Stimulated activated naive CD8-positive, alpha-beta T cell treated with anti-CD3 and anti-CD28 coated beads, Interleukin-15, amount 100 ng/mL, for 72 hours (primary cell): ENCODE measurements at regions not wholly inside any gene's neighbourhood (a gene's known extent, or its start where the extent isn't known, plus 50 kb on each side); places are given as distances from the start of the nearest gene placed in this dataset.

ENCODE experiments used
- ATAC-seq: fragments of 150-1000 bp; cut with Tn5 transposase; 2 replicates; pipeline ENCODE4 v1.10.0; 2021; ENCODE audit warnings: mild to moderate bottlenecking, moderate library complexity
- DNase-seq, 2 donors: peaks; one replicate each; pipeline ENCODE4 v3.0.0; 2021 to 2022
- H3K27ac Mint-ChIP-seq, 2 donors: one replicate each; pipeline ENCODE4 v1.8.0; 2022; ENCODE audit warnings: mild to moderate bottlenecking in 2 of 2, mixed read lengths in 2 of 2, moderate library complexity in 2 of 2
- H3K27me3 Mint-ChIP-seq: one replicate; pipeline ENCODE4 v1.8.0; 2022; ENCODE audit warnings: mixed read lengths
- H3K4me1 Mint-ChIP-seq: one replicate; pipeline ENCODE4 v1.8.0; 2022; ENCODE audit warnings: mild to moderate bottlenecking, mixed read lengths
- H3K4me3 Mint-ChIP-seq, 2 donors: one replicate each; pipeline ENCODE4 v1.8.0; 2022; ENCODE audit warnings: mild to moderate bottlenecking in 2 of 2, mixed read lengths in 2 of 2, moderate library complexity in 1 of 2
- H3K9me3 Mint-ChIP-seq, 2 donors: one replicate each; pipeline ENCODE4 v1.8.0; 2022; ENCODE audit warnings: mixed read lengths in 2 of 2

GRCh38 chr13:22148187-22148586 lies 477.3 kb downstream of the FGF9 start:
- Mint-ChIP-seq H3K4me1 (peaks cover 12% of the 10 kb centered on the region), H3K27ac (no peak overlapping the region), H3K9me3 (peaks cover 10 to 18% of the 10 kb centered on the region in 2 donors)

GRCh38 chr13:22152751-22153150 lies 481.9 kb downstream of the FGF9 start:
- H3K27ac Mint-ChIP-seq: no peak overlapping the region
- no peaks in the 10 kb centered on the region for H3K27me3 Mint-ChIP-seq
- H3K9me3 Mint-ChIP-seq: peaks cover 5 to 18% of the 10 kb centered on the region in 2 donors
- H3K4me1 Mint-ChIP-seq: peaks cover 18% of the 10 kb centered on the region
- no peak for DNase-seq
- no peak for ATAC-seq
- H3K4me3 Mint-ChIP-seq: no peak overlapping the region

More at GRCh38 chr13:22148187-22148586, 477.3 kb downstream of the FGF9 start:
- ATAC-seq (no peak), DNase-seq (no peak)
- no peak overlapping the region for H3K4me3 Mint-ChIP-seq
- no peaks in the 10 kb centered on the region for H3K27me3 Mint-ChIP-seq

- Mint-ChIP-seq H3K4me3 (no peak overlapping the region), H3K4me1 (peaks cover 15% of the 10 kb centered on the region), H3K27me3 (no peaks in the 10 kb centered on the region), H3K27ac (no peak overlapping the region), H3K9me3 (peaks cover 0 to 8% of the 10 kb centered on the region in 2 donors)
- ATAC-seq: no peak
- no peak for DNase-seq
Measured at GRCh38 chr13:22154041-22154440, 483.2 kb downstream of the FGF9 start.

- peak; percentile 90 for ATAC-seq
- DNase-seq: no peak
- Mint-ChIP-seq H3K4me1 (peaks cover 59% of the 10 kb centered on the region), H3K27ac (no peak overlapping the region), H3K9me3 (no peaks in the 10 kb centered on the region), H3K27me3 (no peaks in the 10 kb centered on the region), H3K4me3 (peak overlapping the region in 1 of 2 donors; percentile 14)
Measured at GRCh38 chr13:22161871-22162270, 491.0 kb downstream of the FGF9 start.

- Mint-ChIP-seq H3K4me3 (peak overlapping the region; percentile 57 to 62), H3K9me3 (no peaks in the 10 kb centered on the region), H3K4me1 (peaks cover 49% of the 10 kb centered on the region), H3K27ac (no peak overlapping the region), H3K27me3 (no peaks in the 10 kb centered on the region)
- DNase-seq: no peak
- peak; percentile 76 for ATAC-seq
Measured at GRCh38 chr13:22162889-22163288, 492.0 kb downstream of the FGF9 start.

GRCh38 chr13:22168437-22169190 lies 497.7 kb downstream of the FGF9 start:
- ATAC-seq (no peak), DNase-seq (no peak)
- Mint-ChIP-seq H3K4me1 (peaks cover 16% of the 10 kb centered on the region), H3K4me3 (no peak overlapping the region), H3K27me3 (no peaks in the 10 kb centered on the region), H3K9me3 (no peaks in the 10 kb centered on the region), H3K27ac (no peak overlapping the region)

- Mint-ChIP-seq H3K4me1 (peaks cover 11% of the 10 kb centered on the region), H3K9me3 (no peaks in the 10 kb centered on the region), H3K27me3 (no peaks in the 10 kb centered on the region), H3K27ac (no peak overlapping the region), H3K4me3 (no peak overlapping the region)
- ATAC-seq (no peak), DNase-seq (no peak)
Measured at GRCh38 chr13:22169473-22169872, 498.6 kb downstream of the FGF9 start.

- no peak overlapping the region for H3K27ac Mint-ChIP-seq
- H3K9me3 Mint-ChIP-seq: peaks cover 8 to 14% of the 10 kb centered on the region in 2 donors
- no peak overlapping the region for H3K4me3 Mint-ChIP-seq
- no peak for ATAC-seq
- H3K4me1 Mint-ChIP-seq: peaks cover 6% of the 10 kb centered on the region
- no peak for DNase-seq
- H3K27me3 Mint-ChIP-seq: no peaks in the 10 kb centered on the region
Measured at GRCh38 chr13:22173610-22174009, 502.7 kb downstream of the FGF9 start.

GRCh38 chr13:22175241-22175640 lies 504.4 kb downstream of the FGF9 start:
- Mint-ChIP-seq H3K27ac (no peak overlapping the region), H3K4me3 (no peak overlapping the region), H3K27me3 (no peaks in the 10 kb centered on the region), H3K9me3 (peaks cover 8 to 14% of the 10 kb centered on the region in 2 donors), H3K4me1 (peaks cover 11% of the 10 kb centered on the region)
- ATAC-seq (no peak), DNase-seq (no peak)

- Mint-ChIP-seq H3K4me1 (peaks cover 11% of the 10 kb centered on the region), H3K27me3 (no peaks in the 10 kb centered on the region), H3K4me3 (no peak overlapping the region), H3K9me3 (peaks cover 8 to 14% of the 10 kb centered on the region in 2 donors), H3K27ac (no peak overlapping the region)
- ATAC-seq (no peak), DNase-seq (no peak)
Measured at GRCh38 chr13:22175815-22176214, 504.9 kb downstream of the FGF9 start.

- ATAC-seq (no peak), DNase-seq (no peak)
- peaks cover 8 to 14% of the 10 kb centered on the region in 2 donors for H3K9me3 Mint-ChIP-seq
- H3K27ac Mint-ChIP-seq: no peak overlapping the region
- no peak overlapping the region for H3K4me3 Mint-ChIP-seq
- H3K4me1 Mint-ChIP-seq: peaks cover 11% of the 10 kb centered on the region
- no peaks in the 10 kb centered on the region for H3K27me3 Mint-ChIP-seq
Measured at GRCh38 chr13:22176968-22177520, 506.2 kb downstream of the FGF9 start.

- ATAC-seq: no peak
- H3K9me3 Mint-ChIP-seq: peaks cover 8 to 14% of the 10 kb centered on the region in 2 donors
Measured at GRCh38 chr13:22178878-22179277, 508.0 kb downstream of the FGF9 start.

GRCh38 chr13:22187329-22187728 lies 516.5 kb downstream of the FGF9 start:
- ATAC-seq: no peak
- no peak for DNase-seq
- H3K4me1 Mint-ChIP-seq: peaks cover 11% of the 10 kb centered on the region
- no peaks in the 10 kb centered on the region for H3K9me3 Mint-ChIP-seq
- no peak overlapping the region for H3K27ac Mint-ChIP-seq
- no peak overlapping the region for H3K4me3 Mint-ChIP-seq
- H3K27me3 Mint-ChIP-seq: no peaks in the 10 kb centered on the region

More at GRCh38 chr13:22178878-22179277, 508.0 kb downstream of the FGF9 start:
- H3K4me1 Mint-ChIP-seq: peaks cover 11% of the 10 kb centered on the region
- H3K27ac Mint-ChIP-seq: no peak overlapping the region
- no peaks in the 10 kb centered on the region for H3K27me3 Mint-ChIP-seq
- no peak overlapping the region for H3K4me3 Mint-ChIP-seq
- DNase-seq: no peak

- DNase-seq: no peak
- H3K27ac Mint-ChIP-seq: no peak overlapping the region
- H3K4me3 Mint-ChIP-seq: no peak overlapping the region
- no peak for ATAC-seq
- no peaks in the 10 kb centered on the region for H3K27me3 Mint-ChIP-seq
- peaks cover 21% of the 10 kb centered on the region for H3K4me1 Mint-ChIP-seq
- no peaks in the 10 kb centered on the region for H3K9me3 Mint-ChIP-seq
Measured at GRCh38 chr13:22189176-22190048, 518.5 kb downstream of the FGF9 start.

GRCh38 chr13:22193070-22193469 lies 522.2 kb downstream of the FGF9 start:
- Mint-ChIP-seq H3K4me1 (peaks cover 15% of the 10 kb centered on the region), H3K4me3 (no peak overlapping the region), H3K9me3 (no peaks in the 10 kb centered on the region), H3K27ac (no peak overlapping the region), H3K27me3 (no peaks in the 10 kb centered on the region)
- ATAC-seq (peak; percentile 99), DNase-seq (peak in 1 of 2 donors; percentile 26)
